Body of pancreas (tissue), 4 donors: ENCODE measurements at regions not wholly inside any gene's neighbourhood (a gene's known extent, or its start where the extent isn't known, plus 50 kb on each side); places are given as distances from the start of the nearest gene placed in this dataset.

Experiments
- POLR2A ChIP-seq, 3 donors: fragments of 450-650 bp; IDR thresholded peaks; one replicate each; pipeline ENCODE4 v1.6.1; 2016; ENCODE audit warnings: antibody characterized with exemption in 3 of 3, mild to moderate bottlenecking in 2 of 3
- TF ChIP-seq, protein P1 (sequence below), 7 experiments: fragments of 450-650 bp in 4 of 7; fragments of 200-600 bp in 3 of 7; sonication (generic) in 3 of 7; IDR thresholded peaks; one replicate each; pipeline ENCODE4 v1.5.1; 2016 to 2019; ENCODE audit warnings: antibody characterized with exemption in 7 of 7

DNA sequence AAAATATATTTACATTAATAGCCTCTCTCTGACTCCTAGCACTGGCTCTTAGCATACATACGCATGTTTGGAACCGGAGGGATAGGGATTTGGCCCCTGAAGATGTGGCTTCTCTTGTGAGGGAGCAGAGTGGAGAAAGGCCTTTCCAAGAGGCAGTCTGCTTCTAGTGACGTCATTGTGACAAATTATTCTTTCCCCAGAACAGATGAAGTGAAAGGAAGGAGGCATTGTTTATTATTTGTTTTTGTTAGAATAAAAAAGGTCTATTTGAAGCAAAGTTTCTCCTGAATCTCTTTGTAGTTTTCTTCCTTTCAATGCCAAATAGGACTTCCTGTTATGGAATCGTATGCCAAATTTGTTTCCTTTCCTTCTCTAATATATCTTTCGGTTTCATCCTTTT, 361.6 kb downstream of the ICE1 start:
- TF ChIP-seq, protein P1, sequence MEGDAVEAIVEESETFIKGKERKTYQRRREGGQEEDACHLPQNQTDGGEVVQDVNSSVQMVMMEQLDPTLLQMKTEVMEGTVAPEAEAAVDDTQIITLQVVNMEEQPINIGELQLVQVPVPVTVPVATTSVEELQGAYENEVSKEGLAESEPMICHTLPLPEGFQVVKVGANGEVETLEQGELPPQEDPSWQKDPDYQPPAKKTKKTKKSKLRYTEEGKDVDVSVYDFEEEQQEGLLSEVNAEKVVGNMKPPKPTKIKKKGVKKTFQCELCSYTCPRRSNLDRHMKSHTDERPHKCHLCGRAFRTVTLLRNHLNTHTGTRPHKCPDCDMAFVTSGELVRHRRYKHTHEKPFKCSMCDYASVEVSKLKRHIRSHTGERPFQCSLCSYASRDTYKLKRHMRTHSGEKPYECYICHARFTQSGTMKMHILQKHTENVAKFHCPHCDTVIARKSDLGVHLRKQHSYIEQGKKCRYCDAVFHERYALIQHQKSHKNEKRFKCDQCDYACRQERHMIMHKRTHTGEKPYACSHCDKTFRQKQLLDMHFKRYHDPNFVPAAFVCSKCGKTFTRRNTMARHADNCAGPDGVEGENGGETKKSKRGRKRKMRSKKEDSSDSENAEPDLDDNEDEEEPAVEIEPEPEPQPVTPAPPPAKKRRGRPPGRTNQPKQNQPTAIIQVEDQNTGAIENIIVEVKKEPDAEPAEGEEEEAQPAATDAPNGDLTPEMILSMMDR (IDR thresholded peaks at IDR 0.05): no peak
- TF ChIP-seq POLR2A (IDR thresholded peaks at IDR 0.05): no peak
